K562 (cell line): ENCODE measurements at regions not wholly inside any gene's neighbourhood (a gene's known extent, or its start where the extent isn't known, plus 50 kb on each side); places are given as distances from the start of the nearest gene placed in this dataset.

Experiments
- ATAC-seq: fragments of 200-7000 bp; cut with Tn5 transposase; 3 replicates; pipeline ENCODE4 v1.9.1; 2020; ENCODE audit warnings: moderate library complexity
- BruUV-seq: library from RNA; stranded (reverse); fragments of 400-500 nt; replicated peaks from 2 replicates; lab custom pipeline; 2021; lab: Mats Ljungman, UMichigan
- CTCF ChIA-PET: fragments of 300-600 bp; formaldehyde crosslinking; extraction: SDS; loops from one replicate; lab custom pipeline; 2021; ENCODE audit warnings: low intra/inter-chr PET ratio; lab: Yijun Ruan, JAX
- POLR2A ChIA-PET: fragments of 300-600, 350-650 bp; sonication (Branson Sonifier 250); formaldehyde crosslinking; extraction: SDS; loops from one replicate; lab custom pipeline; 2021; ENCODE audit warnings: antibody characterized with exemption, inconsistent platforms; lab: Yijun Ruan, JAX
- DNase-seq, 4 experiments: peaks; one replicate each; pipeline versions ENCODE4 v3.0.0 to v3.0.0-alpha.2; 2011 to 2018; ENCODE audit warnings: low spot score in 3 of 4, mixed read lengths in 3 of 4; ENCODE audit errors: extremely low read depth in 1 of 4
- FAIRE-seq: peaks from 2 replicates; lab custom pipeline; 2011; peaks lifted over from hg19 to GRCh38; lab: Jason Lieb, UNC
- H2AFZ ChIP-seq: 2 replicates; pipeline ENCODE4 v1.6.0; 2011; ENCODE audit warnings: low read depth, low read length, control low read depth, inconsistent platforms
- H3K27ac ChIP-seq: fragments of 200-600 bp; 3 replicates; pipeline ENCODE4 v1.8.0; 2011; ENCODE audit warnings: low read depth, mild to moderate bottlenecking, control low read depth, inconsistent platforms, low read length, moderate library complexity, mixed read lengths; ENCODE audit errors: extremely low read depth
- H3K27me3 ChIP-seq, 2 experiments: fragments of 300-600 bp in 1 of 2; 2 replicates in 1 of 2; 3 replicates in 1 of 2; pipeline versions ENCODE4 v1.6.0 to v1.8.0; 2011; ENCODE audit warnings: inconsistent platforms in 2 of 2, low read length in 2 of 2, mild to moderate bottlenecking in 1 of 2, mixed read lengths in 1 of 2, moderate library complexity in 1 of 2; ENCODE audit not compliant: control insufficient read depth in 2 of 2, insufficient read depth in 2 of 2
- H3K36me3 ChIP-seq: fragments of 300-600 bp; 3 replicates; pipeline ENCODE4 v1.8.0; 2011; ENCODE audit warnings: mild to moderate bottlenecking, low read length, inconsistent platforms; ENCODE audit not compliant: control insufficient read depth, insufficient read depth
- H3K4me1 ChIP-seq, 2 experiments: fragments of 200-600 bp in 1 of 2; replicated peaks in 1 of 2; 2 replicates in 1 of 2; 3 replicates in 1 of 2; pipeline versions ENCODE4 v1.5.1 to v1.8.0; 2011; ENCODE audit warnings: inconsistent platforms in 2 of 2, low read length in 2 of 2, mild to moderate bottlenecking in 1 of 2, mixed read lengths in 1 of 2, moderate library complexity in 1 of 2; ENCODE audit not compliant: control insufficient read depth in 2 of 2, insufficient read depth in 2 of 2
- H3K4me2 ChIP-seq: 2 replicates; pipeline ENCODE4 v1.6.1; 2011; ENCODE audit warnings: low read length, control low read depth, inconsistent platforms, mixed read lengths; ENCODE audit not compliant: insufficient read depth
- H3K4me3 ChIP-seq: fragments of 200-600 bp; sonication (generic), shearing (Covaris generic); 2 replicates; pipeline ENCODE4 v1.5.1; 2016; ENCODE audit warnings: control low read depth, inconsistent platforms
- H3K79me2 ChIP-seq: fragments of 200-600 bp; 3 replicates; pipeline ENCODE4 v1.8.0; 2011; ENCODE audit warnings: low read length, inconsistent platforms; ENCODE audit not compliant: control insufficient read depth, insufficient read depth
- H3K9ac ChIP-seq, 2 experiments: 2 replicates each; pipeline versions ENCODE4 v1.6.0 to v1.6.1; 2011; ENCODE audit warnings: low read depth in 2 of 2, low read length in 2 of 2, control low read depth in 1 of 2, inconsistent platforms in 1 of 2, mild to moderate bottlenecking in 1 of 2, mixed read lengths in 1 of 2; ENCODE audit not compliant: insufficient read depth in 1 of 2
- H3K9me1 ChIP-seq: one replicate; pipeline ENCODE4 v1.6.0; 2011; ENCODE audit warnings: inconsistent platforms, mild to moderate bottlenecking, low read length, moderate library complexity; ENCODE audit not compliant: control insufficient read depth, insufficient read depth
- H3K9me3 ChIP-seq: replicated peaks from 2 replicates; pipeline ENCODE4 v1.5.1; 2011; ENCODE audit warnings: low read depth, low read length, inconsistent platforms; ENCODE audit not compliant: control insufficient read depth, insufficient read depth
- H4K20me1 ChIP-seq: replicated peaks from 2 replicates; pipeline ENCODE4 v1.6.1; 2011; ENCODE audit warnings: low read length, inconsistent platforms, mixed read lengths; ENCODE audit not compliant: control insufficient read depth, insufficient read depth
- ARID2 ChIP-seq: fragments of 450-650 bp; IDR thresholded peaks from 2 replicates; pipeline ENCODE4 v1.6.1; 2017; ENCODE audit warnings: antibody characterized with exemption, mild to moderate bottlenecking
- CTCF ChIP-seq, 3 experiments: IDR thresholded peaks in 2 of 3; conservative IDR thresholded peaks in 1 of 3; 2 replicates each; pipeline ENCODE4 v1.5.1; 2011 to 2012; ENCODE audit warnings: low read length in 3 of 3, mild to moderate bottlenecking in 3 of 3, control low read depth in 2 of 3, improper control_type of control experiment in 1 of 3, inconsistent platforms in 1 of 3, low read depth in 1 of 3, mixed read lengths in 1 of 3, moderate library complexity in 1 of 3; ENCODE audit not compliant: insufficient read depth in 2 of 3
- ESRRB ChIP-seq: fragments of 250-450 bp; sonication (Bioruptor Pico); IDR thresholded peaks from 2 replicates; pipeline ENCODE4 v1.5.0; 2020; ENCODE audit warnings: mild to moderate bottlenecking, moderate library complexity, borderline replicate concordance
- GTF2B ChIP-seq: IDR thresholded peaks from 2 replicates; pipeline ENCODE4 v1.6.1; 2011; ENCODE audit not compliant: insufficient read length; ENCODE audit errors: extremely low read depth
- NFIX ChIP-seq: fragments of 250-450 bp; sonication (Bioruptor Pico); IDR thresholded peaks from 2 replicates; pipeline ENCODE4 v1.4.0; 2020; ENCODE audit warnings: low read depth, mild to moderate bottlenecking, moderate library complexity
- POLR2G ChIP-seq: fragments of 200-400 bp; formaldehyde crosslinking; IDR thresholded peaks from 2 replicates; pipeline ENCODE4 v1.6.1; 2017; ENCODE audit warnings: low read depth, mild to moderate bottlenecking, antibody characterized with exemption, low read length, moderate library complexity
- POLR3A ChIP-seq: IDR thresholded peaks from 2 replicates; pipeline ENCODE4 v1.6.1; 2011; ENCODE audit warnings: borderline replicate concordance, mild to moderate bottlenecking, moderate library complexity; ENCODE audit not compliant: insufficient read length, insufficient read depth; ENCODE audit errors: extremely low read depth
- VEZF1 ChIP-seq: fragments of 200-800 bp; sonication (Bioruptor generic); IDR thresholded peaks from 2 replicates; pipeline ENCODE4 v1.6.1; 2017; ENCODE audit warnings: missing genetic modification characterization, missing compliant biosample characterization
- ZNF140 ChIP-seq: fragments of 250-450 bp; sonication (Bioruptor Pico); IDR thresholded peaks from 2 replicates; pipeline ENCODE4 v1.8.0; 2021; ENCODE audit warnings: moderate library complexity, mild to moderate bottlenecking, inconsistent platforms
- ZNF212 ChIP-seq: fragments of 450-650 bp; formaldehyde crosslinking; IDR thresholded peaks from 2 replicates; pipeline ENCODE4 v1.4.0; 2020; ENCODE audit warnings: mild to moderate bottlenecking
- ZNF316 ChIP-seq: fragments of 450-650 bp; IDR thresholded peaks from 2 replicates; pipeline ENCODE4 v1.6.1; 2016
- ZNF398 ChIP-seq: fragments of 250-450 bp; sonication (Bioruptor Pico); IDR thresholded peaks from 2 replicates; pipeline ENCODE4 v1.8.0; 2021; ENCODE audit warnings: moderate library complexity, mild to moderate bottlenecking, inconsistent platforms
- WGBS: fragments of 100-300 bp; shearing (Covaris generic); methylation state at CpG from one replicate; pipeline ENCODE4 v1.1.6; 2016; ENCODE audit warnings: low coverage, mixed read lengths; ENCODE audit not compliant: insufficient coverage; ENCODE audit errors: missing lambda C conversion rate; 5-methylcytosine and 5-hydroxymethylcytosine counted together
- in situ Hi-C: fragments of 300-500 bp; cut with MboI; formaldehyde crosslinking; loops from 4 replicates; pipeline ENCODE4 v1.15.0; 2018; ENCODE audit warnings: inconsistent platforms, mixed read lengths
- intact Hi-C: fragments of 100-400 bp; cut with micrococcal nuclease; formaldehyde crosslinking; loops from 2 replicates; pipeline ENCODE4 v1.14.2; 2022

- in situ Hi-C loops (no loop called here), intact Hi-C loops (no loop called here)
- 8% methylated on average over 5 of the region's 5 CpGs for WGBS
- H3K4me1 ChIP-seq: no peaks in the 10 kb centered on the region
- no peak overlapping the region for H3K4me3 ChIP-seq
- POLR2A ChIA-PET: no interaction called here
- FAIRE-seq (no peak), ATAC-seq (no peak), DNase-seq (no peak)
- H3K79me2 ChIP-seq: no peaks in the 10 kb centered on the region
- no peaks in the 10 kb centered on the region for H3K9me3 ChIP-seq
- no peaks in the 10 kb centered on the region for H3K27me3 ChIP-seq
- CTCF ChIA-PET: no interaction called here
- H3K4me2 ChIP-seq: no peak overlapping the region
- H3K27ac ChIP-seq: no peak overlapping the region
- no peaks in the 10 kb centered on the region for H3K36me3 ChIP-seq
- no peaks in the 10 kb centered on the region for H4K20me1 ChIP-seq
- no peaks in the 10 kb centered on the region for H3K9me1 ChIP-seq
- H2AFZ ChIP-seq: no peak overlapping the region
- BruUV-seq: no TSS peak
- no peak overlapping the region for H3K9ac ChIP-seq
- TF ChIP-seq ZNF140 (CRISPR knock-in tag) (no peak), NFIX (CRISPR knock-in tag) (no peak), POLR2G (no peak), ZNF398 (no peak), POLR3A (no peak), ZNF212 (CRISPR knock-in tag) (no peak), ARID2 (no peak), ZNF316 (no peak), ESRRB (CRISPR knock-in tag) (no peak), CTCF (IDR thresholded peaks at IDR 0.05 in 2 of 3, conservative IDR thresholded peaks at IDR 0.05 in 1 of 3; ENCODE audit: insufficient read depth in 2 of 3, low read depth in 1 of 3, low read length in 3 of 3) (no peak), VEZF1 (CRISPR knock-in tag) (no peak), GTF2B (no peak)
Measured at GRCh38 chr2:226447338-226448300, 352.0 kb downstream of the IRS1 start.
